K562 (cell line): ENCODE measurements at regions not wholly inside any gene's neighbourhood (a gene's known extent, or its start where the extent isn't known, plus 50 kb on each side); places are given as distances from the start of the nearest gene placed in this dataset.

ENCODE experiments used
- ATAC-seq: fragments of 200-7000 bp; cut with Tn5 transposase; 3 replicates; pipeline ENCODE4 v1.9.1; 2020; ENCODE audit warnings: moderate library complexity
- BruUV-seq: library from RNA; stranded (reverse); fragments of 400-500 nt; replicated peaks from 2 replicates; lab custom pipeline; 2021; lab: Mats Ljungman, UMichigan
- CTCF ChIA-PET: fragments of 300-600 bp; formaldehyde crosslinking; extraction: SDS; loops from one replicate; lab custom pipeline; 2021; ENCODE audit warnings: low intra/inter-chr PET ratio; lab: Yijun Ruan, JAX
- POLR2A ChIA-PET: fragments of 300-600, 350-650 bp; sonication (Branson Sonifier 250); formaldehyde crosslinking; extraction: SDS; loops from one replicate; lab custom pipeline; 2021; ENCODE audit warnings: antibody characterized with exemption, inconsistent platforms; lab: Yijun Ruan, JAX
- DNase-seq, 4 experiments: peaks; one replicate each; pipeline versions ENCODE4 v3.0.0 to v3.0.0-alpha.2; 2011 to 2018; ENCODE audit warnings: low spot score in 3 of 4, mixed read lengths in 3 of 4; ENCODE audit errors: extremely low read depth in 1 of 4
- FAIRE-seq: peaks from 2 replicates; lab custom pipeline; 2011; peaks lifted over from hg19 to GRCh38; lab: Jason Lieb, UNC
- H2AFZ ChIP-seq: 2 replicates; pipeline ENCODE4 v1.6.0; 2011; ENCODE audit warnings: low read depth, low read length, control low read depth, inconsistent platforms
- H3K27ac ChIP-seq: fragments of 200-600 bp; 3 replicates; pipeline ENCODE4 v1.8.0; 2011; ENCODE audit warnings: low read depth, mild to moderate bottlenecking, control low read depth, inconsistent platforms, low read length, moderate library complexity, mixed read lengths; ENCODE audit errors: extremely low read depth
- H3K27me3 ChIP-seq, 2 experiments: fragments of 300-600 bp in 1 of 2; 2 replicates in 1 of 2; 3 replicates in 1 of 2; pipeline versions ENCODE4 v1.6.0 to v1.8.0; 2011; ENCODE audit warnings: inconsistent platforms in 2 of 2, low read length in 2 of 2, mild to moderate bottlenecking in 1 of 2, mixed read lengths in 1 of 2, moderate library complexity in 1 of 2; ENCODE audit not compliant: control insufficient read depth in 2 of 2, insufficient read depth in 2 of 2
- H3K36me3 ChIP-seq: fragments of 300-600 bp; 3 replicates; pipeline ENCODE4 v1.8.0; 2011; ENCODE audit warnings: mild to moderate bottlenecking, low read length, inconsistent platforms; ENCODE audit not compliant: control insufficient read depth, insufficient read depth
- H3K4me1 ChIP-seq, 2 experiments: fragments of 200-600 bp in 1 of 2; replicated peaks in 1 of 2; 2 replicates in 1 of 2; 3 replicates in 1 of 2; pipeline versions ENCODE4 v1.5.1 to v1.8.0; 2011; ENCODE audit warnings: inconsistent platforms in 2 of 2, low read length in 2 of 2, mild to moderate bottlenecking in 1 of 2, mixed read lengths in 1 of 2, moderate library complexity in 1 of 2; ENCODE audit not compliant: control insufficient read depth in 2 of 2, insufficient read depth in 2 of 2
- H3K4me2 ChIP-seq: 2 replicates; pipeline ENCODE4 v1.6.1; 2011; ENCODE audit warnings: low read length, control low read depth, inconsistent platforms, mixed read lengths; ENCODE audit not compliant: insufficient read depth
- H3K4me3 ChIP-seq: fragments of 200-600 bp; sonication (generic), shearing (Covaris generic); 2 replicates; pipeline ENCODE4 v1.5.1; 2016; ENCODE audit warnings: control low read depth, inconsistent platforms
- H3K79me2 ChIP-seq: fragments of 200-600 bp; 3 replicates; pipeline ENCODE4 v1.8.0; 2011; ENCODE audit warnings: low read length, inconsistent platforms; ENCODE audit not compliant: control insufficient read depth, insufficient read depth
- H3K9ac ChIP-seq, 2 experiments: 2 replicates each; pipeline versions ENCODE4 v1.6.0 to v1.6.1; 2011; ENCODE audit warnings: low read depth in 2 of 2, low read length in 2 of 2, control low read depth in 1 of 2, inconsistent platforms in 1 of 2, mild to moderate bottlenecking in 1 of 2, mixed read lengths in 1 of 2; ENCODE audit not compliant: insufficient read depth in 1 of 2
- H3K9me1 ChIP-seq: one replicate; pipeline ENCODE4 v1.6.0; 2011; ENCODE audit warnings: inconsistent platforms, mild to moderate bottlenecking, low read length, moderate library complexity; ENCODE audit not compliant: control insufficient read depth, insufficient read depth
- H3K9me3 ChIP-seq: replicated peaks from 2 replicates; pipeline ENCODE4 v1.5.1; 2011; ENCODE audit warnings: low read depth, low read length, inconsistent platforms; ENCODE audit not compliant: control insufficient read depth, insufficient read depth
- H4K20me1 ChIP-seq: replicated peaks from 2 replicates; pipeline ENCODE4 v1.6.1; 2011; ENCODE audit warnings: low read length, inconsistent platforms, mixed read lengths; ENCODE audit not compliant: control insufficient read depth, insufficient read depth
- CBFA2T2 ChIP-seq: fragments of 450-650 bp; conservative IDR thresholded peaks from 2 replicates; pipeline ENCODE4 v1.6.1; 2017; ENCODE audit warnings: mild to moderate bottlenecking
- ETS2 ChIP-seq: IDR thresholded peaks from 2 replicates; pipeline ENCODE4 v1.6.1; 2016; ENCODE audit warnings: borderline replicate concordance, missing genetic modification characterization, mild to moderate bottlenecking, moderate library complexity, missing compliant biosample characterization; ENCODE audit not compliant: poor library complexity, severe bottlenecking
- FOXA3 ChIP-seq, 2 experiments: fragments of 450-650 bp in 1 of 2; sonication (generic) in 1 of 2; formaldehyde crosslinking; IDR thresholded peaks in 1 of 2; conservative IDR thresholded peaks in 1 of 2; 2 replicates each; pipeline versions ENCODE4 v1.4.0 to v1.8.0; 2020 to 2022; ENCODE audit warnings: mild to moderate bottlenecking in 2 of 2, missing genetic modification reagents in 1 of 2
- HMG20A ChIP-seq: fragments of 450-650 bp; formaldehyde crosslinking; conservative IDR thresholded peaks from 2 replicates; pipeline ENCODE4 v1.4.0; 2020; ENCODE audit warnings: mild to moderate bottlenecking, mixed read lengths
- HMGN3 ChIP-seq: IDR thresholded peaks from 2 replicates; pipeline ENCODE4 v1.6.1; 2011; ENCODE audit warnings: borderline replicate concordance, low read depth, mild to moderate bottlenecking, mixed read lengths, low read length; ENCODE audit not compliant: insufficient read length; ENCODE audit errors: extremely low read depth
- MAFF ChIP-seq: IDR thresholded peaks from 2 replicates; pipeline ENCODE4 v1.6.1; 2012; ENCODE audit warnings: low read length, improper control_type of control experiment
- MBD2 ChIP-seq: sonication (generic); IDR thresholded peaks from 2 replicates; pipeline ENCODE4 v1.6.1; 2016; ENCODE audit warnings: low read depth, borderline replicate concordance
- NFRKB ChIP-seq: fragments of 450-650 bp; IDR thresholded peaks from 2 replicates; pipeline ENCODE4 v1.6.1; 2016; ENCODE audit warnings: low read depth
- RBM14 ChIP-seq: fragments of 200-400 bp; formaldehyde crosslinking; IDR thresholded peaks from 2 replicates; pipeline ENCODE4 v1.6.1; 2018; ENCODE audit warnings: low read depth, mild to moderate bottlenecking, low read length, moderate library complexity, borderline replicate concordance; ENCODE audit not compliant: insufficient read depth
- RFX7 ChIP-seq: fragments of 250-450 bp; sonication (Bioruptor Pico); IDR thresholded peaks from 2 replicates; pipeline ENCODE4 v1.5.1; 2021; ENCODE audit warnings: mild to moderate bottlenecking
- SLC30A9 ChIP-seq: fragments of 250-450 bp; sonication (Bioruptor Pico); IDR thresholded peaks from 2 replicates; pipeline ENCODE4 v1.8.0; 2022; ENCODE audit warnings: mild to moderate bottlenecking, moderate library complexity
- SMAD1 ChIP-seq: fragments of 150-350 bp; IDR thresholded peaks from 2 replicates; pipeline ENCODE4 v1.6.1; 2014; ENCODE audit warnings: low read length, low read depth; ENCODE audit not compliant: partially characterized antibody
- SUPT5H ChIP-seq: fragments of 450-650 bp; IDR thresholded peaks from 2 replicates; pipeline ENCODE4 v1.6.1; 2016
- TAF15 ChIP-seq: fragments of 200-400 bp; formaldehyde crosslinking; IDR thresholded peaks from 2 replicates; pipeline ENCODE4 v1.6.1; 2017; ENCODE audit warnings: mild to moderate bottlenecking, low read depth, low read length, moderate library complexity
- WGBS: fragments of 100-300 bp; shearing (Covaris generic); methylation state at CpG from one replicate; pipeline ENCODE4 v1.1.6; 2016; ENCODE audit warnings: low coverage, mixed read lengths; ENCODE audit not compliant: insufficient coverage; ENCODE audit errors: missing lambda C conversion rate; 5-methylcytosine and 5-hydroxymethylcytosine counted together
- in situ Hi-C: fragments of 300-500 bp; cut with MboI; formaldehyde crosslinking; loops from 4 replicates; pipeline ENCODE4 v1.15.0; 2018; ENCODE audit warnings: inconsistent platforms, mixed read lengths
- intact Hi-C: fragments of 100-400 bp; cut with micrococcal nuclease; formaldehyde crosslinking; loops from 2 replicates; pipeline ENCODE4 v1.14.2; 2022
- TF ChIP-seq, protein P1 (sequence below): fragments of 250-450 bp; sonication (Bioruptor Pico); IDR thresholded peaks from 2 replicates; pipeline ENCODE4 v1.8.0; 2021; ENCODE audit warnings: moderate library complexity, mild to moderate bottlenecking, inconsistent platforms
- TF ChIP-seq, protein P2 (sequence below): fragments of 250-450 bp; sonication (Bioruptor Pico); IDR thresholded peaks from 2 replicates; pipeline ENCODE4 v1.5.0; 2021; ENCODE audit warnings: mild to moderate bottlenecking, moderate library complexity
- TF ChIP-seq, protein P3 (sequence below): sonication (generic); formaldehyde crosslinking; IDR thresholded peaks from 2 replicates; pipeline ENCODE4 v1.5.0; 2020; ENCODE audit warnings: missing genetic modification reagents

DNA sequence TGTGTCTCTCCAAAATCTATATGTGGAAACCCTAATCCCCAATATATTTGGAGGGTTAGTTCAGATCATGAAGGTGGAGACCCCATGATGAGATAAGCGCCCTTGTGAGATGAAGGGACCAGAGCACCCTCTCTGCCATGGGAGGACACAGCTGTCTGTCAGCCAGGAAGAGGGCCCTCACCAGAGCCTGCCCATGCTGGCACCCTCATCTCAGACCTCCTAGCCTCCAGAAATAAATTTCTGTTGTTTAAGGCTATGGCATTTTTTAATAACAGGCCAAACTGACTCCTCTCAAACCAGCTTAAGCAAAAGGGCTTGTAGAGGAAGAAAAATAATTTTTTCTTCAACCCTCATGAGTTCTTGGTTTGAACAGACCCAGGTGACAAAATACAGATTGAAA, 79.2 kb upstream of the MAMDC2 start:
- no peak for DNase-seq
- 0% methylated on average over 1 of the region's 1 CpG for WGBS
- Histone ChIP-seq H3K79me2 (no peaks in the 10 kb centered on the region), H3K9me1 (no peaks in the 10 kb centered on the region), H3K27me3 (no peaks in the 10 kb centered on the region)
- ATAC-seq: no peak
- TF ChIP-seq HMGN3: no peak
- no peak for TF ChIP-seq SUPT5H
- no peak for TF ChIP-seq SLC30A9
- TF ChIP-seq, protein P1, sequence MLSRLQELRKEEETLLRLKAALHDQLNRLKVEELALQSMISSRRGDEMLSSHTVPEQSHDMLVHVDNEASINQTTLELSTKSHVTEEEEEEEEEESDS (CRISPR knock-in tag): no peak
- no peak for TF ChIP-seq RFX7 (CRISPR knock-in tag)
- no peak for TF ChIP-seq HMG20A (CRISPR knock-in tag)
- TF ChIP-seq MAFF: no peak
- TF ChIP-seq, protein P2, sequence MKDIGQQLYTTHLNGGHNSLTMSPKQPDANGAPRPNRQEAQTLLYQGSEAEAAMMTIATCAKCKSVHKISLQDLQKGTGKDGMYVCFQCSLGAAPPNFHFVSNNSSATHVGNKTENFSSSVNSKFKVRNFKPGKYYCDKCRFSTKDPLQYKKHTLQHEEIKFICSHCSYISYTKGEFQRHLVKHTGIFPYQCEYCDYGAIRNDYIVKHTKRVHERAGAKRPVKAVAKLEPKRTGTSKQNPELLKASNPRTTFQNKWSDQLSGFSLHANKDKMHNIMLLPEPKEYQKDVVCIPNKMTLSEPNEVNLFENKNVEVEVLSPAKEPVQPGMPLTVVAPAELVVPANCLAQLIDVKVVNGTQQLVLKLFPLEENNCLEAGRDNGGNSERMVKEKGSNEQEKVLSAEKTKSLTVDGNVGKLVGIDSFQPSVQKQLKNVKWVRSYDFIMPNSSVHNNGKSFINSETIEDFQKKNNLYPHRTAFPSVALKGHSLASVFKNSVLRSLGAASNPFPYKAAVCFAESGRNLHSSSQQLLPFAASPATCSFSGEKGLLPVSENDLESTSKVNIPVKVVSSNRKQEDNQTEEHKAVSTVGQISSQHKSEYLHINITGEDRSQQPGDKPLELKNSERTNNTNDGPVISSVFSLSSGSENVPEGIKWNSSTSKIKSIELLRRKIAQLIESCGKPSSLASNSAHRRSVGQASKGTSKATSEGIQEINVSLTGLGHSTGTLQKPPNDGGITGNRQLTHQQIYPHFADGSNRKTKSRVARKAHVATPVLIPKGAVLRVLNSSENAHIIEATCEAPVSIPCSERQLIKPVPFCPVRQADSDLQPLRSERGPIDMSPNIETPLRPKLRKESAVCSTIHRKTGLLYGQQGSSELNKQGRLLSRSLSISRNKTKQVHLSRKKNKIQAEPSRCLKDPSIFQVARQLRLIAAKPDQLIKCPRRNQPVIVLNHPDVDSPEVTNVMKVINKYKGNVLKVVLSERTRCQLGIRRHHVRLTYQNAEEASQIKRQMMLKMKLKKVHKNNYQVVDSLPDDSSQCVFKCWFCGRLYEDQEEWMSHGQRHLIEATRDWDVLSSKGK: no peak
- no peak for TF ChIP-seq TAF15
- no peak for TF ChIP-seq SMAD1
- TF ChIP-seq MBD2: no peak
- TF ChIP-seq ETS2 (tag): no peak
- TF ChIP-seq CBFA2T2: no peak
- TF ChIP-seq FOXA3 (CRISPR knock-in tag; conservative IDR thresholded peaks at IDR 0.05 in 1 of 2, IDR thresholded peaks at IDR 0.05 in 1 of 2): no peak
- no peak for TF ChIP-seq NFRKB
- TF ChIP-seq, protein P3, sequence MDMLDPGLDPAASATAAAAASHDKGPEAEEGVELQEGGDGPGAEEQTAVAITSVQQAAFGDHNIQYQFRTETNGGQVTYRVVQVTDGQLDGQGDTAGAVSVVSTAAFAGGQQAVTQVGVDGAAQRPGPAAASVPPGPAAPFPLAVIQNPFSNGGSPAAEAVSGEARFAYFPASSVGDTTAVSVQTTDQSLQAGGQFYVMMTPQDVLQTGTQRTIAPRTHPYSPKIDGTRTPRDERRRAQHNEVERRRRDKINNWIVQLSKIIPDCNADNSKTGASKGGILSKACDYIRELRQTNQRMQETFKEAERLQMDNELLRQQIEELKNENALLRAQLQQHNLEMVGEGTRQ (CRISPR knock-in tag): no peak
- TF ChIP-seq RBM14: no peak
- TF ChIP-seq, all 486 proteins: peak for 0
- no peak overlapping the region for H3K4me3 ChIP-seq
- in situ Hi-C loops: loop anchor here (25.0 kb wide), 1 partner anchor 623 kb away; no protein-coding TSS in a partner anchor
- H3K27ac ChIP-seq: no peak overlapping the region
- H3K36me3 ChIP-seq: no peaks in the 10 kb centered on the region
- H3K4me1 ChIP-seq: no peaks in the 10 kb centered on the region
- no peaks in the 10 kb centered on the region for H3K9me3 ChIP-seq
- intact Hi-C loops: loop anchor here (10.0 kb wide), 1 partner anchor 370 kb away; no protein-coding TSS in a partner anchor
- no peak overlapping the region for H3K9ac ChIP-seq
- no peak overlapping the region for H3K4me2 ChIP-seq
- BruUV-seq: no TSS peak
- FAIRE-seq: no peak
- ChIA-PET POLR2A (interaction anchor here (0.6 to 1.1 kb wide), 2 partner anchors 9 to 25 kb away, joined by 3 read pairs; no protein-coding TSS in a partner anchor), CTCF (no interaction called here)
- H4K20me1 ChIP-seq: no peaks in the 10 kb centered on the region
- no peak overlapping the region for H2AFZ ChIP-seq
